HG03066 (cell line): ENCODE measurements at regions not wholly inside any gene's neighbourhood (a gene's known extent, or its start where the extent isn't known, plus 50 kb on each side); places are given as distances from the start of the nearest gene placed in this dataset.
"Not testable (repeated sequence)": the region's sequence is repeated elsewhere in the genome, so short reads cannot be mapped to it uniquely, and the experiment has no call there.

ENCODE experiments used
- ATAC-seq: cut with Tn5 transposase; IDR thresholded peaks from one replicate; pipeline ENCODE4 v1.9.1; 2021; ENCODE audit warnings: low read depth; ENCODE audit not compliant: unreplicated experiment

DNA sequence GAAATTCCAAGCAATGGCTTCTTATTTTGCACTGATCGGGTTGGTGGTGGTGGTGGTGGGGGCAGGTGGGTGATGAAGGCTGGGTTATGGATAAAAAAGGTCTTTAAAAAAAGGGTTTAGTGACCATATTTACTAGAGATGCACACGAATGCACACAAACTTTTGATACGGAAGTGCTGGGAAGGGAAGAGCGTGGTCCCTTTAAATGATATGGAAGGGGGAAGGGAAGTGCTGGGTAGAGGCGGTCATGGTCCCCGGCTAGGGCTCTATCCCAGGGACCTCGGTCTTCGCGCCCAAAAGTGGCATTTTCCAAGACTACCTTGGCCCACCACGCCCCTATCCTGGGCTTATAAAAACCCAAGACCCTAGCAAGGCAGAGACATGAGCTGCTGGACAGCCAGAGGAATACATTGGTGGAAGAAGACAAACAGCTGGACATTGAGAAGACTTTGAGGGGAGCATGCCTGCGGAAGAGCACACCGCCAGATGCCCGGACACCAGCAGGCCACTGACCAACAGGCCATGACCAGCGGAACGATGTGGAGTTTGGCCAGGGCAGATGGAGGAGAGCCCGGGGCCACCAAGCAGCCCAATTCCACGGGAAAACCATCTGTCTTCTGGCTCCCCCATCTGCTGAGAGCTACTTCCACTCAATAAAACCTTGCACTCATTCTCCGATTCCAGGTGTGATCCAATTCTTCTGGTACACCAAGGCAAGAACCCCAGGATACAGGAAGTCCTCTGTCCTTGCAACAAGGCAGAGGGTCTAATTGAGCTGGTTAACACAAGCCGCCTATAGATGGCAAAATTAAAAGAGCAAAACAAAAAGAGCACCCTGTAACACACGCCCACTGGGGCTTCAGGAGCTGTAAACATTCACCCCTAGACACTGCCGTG, 1720.2 kb downstream of the MRPL39 start:
- no peak for ATAC-seq

DNA sequence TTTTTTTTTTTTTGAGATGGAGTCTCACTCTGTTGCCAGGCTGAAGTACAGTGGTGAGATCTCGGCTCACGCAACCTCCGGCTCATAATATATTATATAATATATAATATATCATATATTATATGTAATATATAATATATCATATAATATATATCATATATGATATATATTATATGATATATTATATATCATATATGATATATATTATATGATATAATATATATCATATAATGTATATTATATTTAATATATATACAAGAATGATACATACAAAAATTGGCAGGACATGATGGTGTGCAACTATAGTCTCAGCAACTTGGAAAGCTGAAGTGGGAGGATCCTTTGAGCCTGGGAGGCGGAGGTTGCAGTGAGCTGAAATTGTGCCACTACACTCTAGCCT, 1725.5 kb downstream of the MRPL39 start:
- no peak for ATAC-seq

DNA sequence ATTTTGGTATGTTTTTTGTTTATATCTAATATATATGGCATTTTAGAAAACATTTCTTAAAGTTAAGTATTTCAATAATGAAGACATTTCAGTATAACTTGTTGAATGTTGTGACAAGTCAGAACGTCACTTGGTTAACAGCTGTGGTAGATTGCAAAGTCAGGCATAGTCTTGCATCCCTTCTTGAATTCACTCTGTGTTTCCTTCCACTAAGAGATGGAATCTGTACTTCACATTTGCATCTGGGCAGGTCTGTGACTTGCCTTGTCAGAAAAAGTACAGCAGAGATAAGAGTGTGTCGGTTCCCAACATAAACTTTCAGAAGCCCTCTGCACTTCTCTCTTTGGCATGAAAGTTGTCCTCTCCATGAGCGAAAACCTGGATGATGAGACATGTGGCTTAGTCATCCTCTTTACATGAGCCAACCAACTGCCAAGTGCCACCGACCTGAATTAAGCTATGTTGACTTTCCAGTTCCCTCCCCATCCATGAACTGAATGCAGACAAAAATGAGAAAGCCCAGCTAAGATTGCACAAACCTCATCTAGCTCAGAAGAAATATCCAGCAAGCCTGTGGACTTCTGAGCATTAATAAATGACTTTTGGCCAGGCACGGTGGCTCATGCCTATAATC, 1730.2 kb downstream of the MRPL39 start:
- ATAC-seq, result no peak

DNA sequence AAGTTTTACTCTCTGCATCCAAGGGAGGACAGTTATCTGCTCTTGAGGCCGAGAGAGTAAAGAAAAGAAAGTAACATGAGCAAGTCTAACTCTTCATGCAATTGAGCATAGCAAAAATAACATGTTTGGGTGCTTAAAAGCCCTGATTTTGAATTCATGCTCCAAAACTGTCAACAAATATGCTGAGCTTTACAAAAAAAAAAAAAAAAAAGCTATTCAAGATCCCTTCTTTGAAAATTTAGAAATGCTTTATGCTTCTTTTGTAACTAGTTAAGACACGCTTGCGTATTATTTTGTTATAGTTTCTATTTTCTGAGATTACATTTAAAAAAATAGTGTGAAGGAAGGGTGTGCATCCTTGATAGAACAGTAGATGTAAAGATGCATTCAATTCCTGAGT, 1733.0 kb downstream of the MRPL39 start:
- ATAC-seq, result no peak

DNA sequence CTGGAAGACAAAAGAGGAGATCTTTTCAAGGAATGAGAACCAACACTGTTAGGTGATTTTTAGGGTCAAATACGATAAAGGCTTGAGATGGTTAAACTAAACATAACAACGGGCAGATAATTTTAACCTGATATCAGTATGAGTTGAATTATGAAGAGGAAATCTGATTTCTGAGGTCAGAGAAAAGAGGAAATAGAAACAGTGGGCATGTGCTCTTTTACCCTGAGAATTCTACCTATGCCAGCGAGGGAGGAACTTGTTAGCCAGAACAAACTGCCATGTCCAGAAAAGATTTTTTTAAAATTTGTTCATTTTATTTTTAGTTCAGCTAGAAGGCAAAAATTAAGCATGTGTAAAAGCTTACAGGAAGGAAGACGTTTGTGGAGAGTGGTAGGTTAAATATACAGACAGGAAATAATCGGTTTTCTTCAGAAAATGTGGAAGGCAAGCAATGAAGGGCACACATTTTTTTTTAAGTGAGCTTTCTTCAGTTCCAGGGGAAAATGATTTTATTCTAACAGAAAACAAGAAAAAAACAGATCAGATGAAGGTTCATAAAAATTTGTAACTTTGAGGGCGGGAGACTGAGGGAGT, 1745.3 kb downstream of the MRPL39 start:
- ATAC-seq, result no peak

DNA sequence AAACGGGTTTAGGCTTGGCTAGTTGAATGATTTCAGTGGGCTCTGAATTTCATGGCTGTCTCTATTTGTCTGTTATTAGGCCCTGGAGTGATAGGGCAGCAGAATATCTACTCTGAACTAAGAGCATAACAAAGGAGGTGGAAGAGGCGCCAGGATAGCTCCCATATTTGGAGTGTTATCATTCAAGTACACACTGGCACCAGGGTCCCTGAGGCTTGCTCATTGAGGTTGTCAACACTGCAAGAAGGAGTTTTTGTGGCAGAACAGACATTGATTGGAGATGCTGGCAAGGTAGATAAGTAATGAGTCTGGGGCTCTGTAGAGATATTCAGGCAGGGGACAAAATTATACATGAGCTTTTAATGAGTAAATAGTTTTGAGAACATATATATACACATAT, 1748.4 kb downstream of the MRPL39 start:
- ATAC-seq, result no peak

DNA sequence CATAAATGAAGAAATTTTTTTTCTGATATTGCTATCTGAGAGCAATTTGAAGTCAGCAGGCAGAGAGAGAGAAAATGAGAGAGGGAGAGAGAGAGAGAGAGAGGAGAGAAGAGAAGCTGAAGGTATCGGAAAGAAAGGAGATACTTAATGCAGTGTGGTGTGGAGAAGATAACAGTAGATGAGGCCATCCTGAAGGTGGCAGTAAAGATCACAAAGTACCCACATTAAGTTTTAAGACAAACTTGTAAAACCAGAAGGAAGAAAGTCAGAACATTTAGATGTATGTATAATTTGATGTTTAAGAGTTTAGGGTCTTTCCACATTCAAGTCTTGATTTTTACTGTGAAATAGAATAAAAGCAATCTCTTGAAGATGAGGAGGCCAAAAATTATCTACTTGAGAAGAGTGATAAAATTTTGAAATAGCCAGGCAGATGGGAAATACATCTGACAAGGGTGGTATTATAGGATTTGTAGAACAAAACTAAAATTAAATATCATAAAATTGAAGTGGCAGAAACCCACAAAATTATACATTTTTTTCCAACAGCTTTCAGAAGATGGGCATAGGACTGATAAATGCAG, 1753.4 kb downstream of the MRPL39 start:
- no peak for ATAC-seq

DNA sequence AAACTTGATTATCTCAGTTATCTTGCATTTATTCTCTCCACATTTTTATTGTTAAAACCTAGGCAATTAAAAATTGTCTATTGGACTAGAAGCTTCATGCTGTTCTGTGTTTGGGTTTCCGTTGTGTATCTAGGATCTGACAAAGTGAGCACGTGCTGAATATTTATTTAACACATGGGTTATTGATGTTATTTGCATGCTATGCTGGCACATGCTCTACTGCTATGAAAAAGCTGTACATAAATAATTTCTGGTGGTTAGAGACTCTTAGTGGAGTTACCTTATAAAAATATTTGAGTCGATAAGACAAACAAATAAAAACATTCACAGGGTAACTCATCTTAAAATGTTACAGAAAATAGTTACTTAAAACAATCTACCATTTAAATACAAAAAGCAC, 1769.7 kb downstream of the MRPL39 start:
- ATAC-seq, result no peak

DNA sequence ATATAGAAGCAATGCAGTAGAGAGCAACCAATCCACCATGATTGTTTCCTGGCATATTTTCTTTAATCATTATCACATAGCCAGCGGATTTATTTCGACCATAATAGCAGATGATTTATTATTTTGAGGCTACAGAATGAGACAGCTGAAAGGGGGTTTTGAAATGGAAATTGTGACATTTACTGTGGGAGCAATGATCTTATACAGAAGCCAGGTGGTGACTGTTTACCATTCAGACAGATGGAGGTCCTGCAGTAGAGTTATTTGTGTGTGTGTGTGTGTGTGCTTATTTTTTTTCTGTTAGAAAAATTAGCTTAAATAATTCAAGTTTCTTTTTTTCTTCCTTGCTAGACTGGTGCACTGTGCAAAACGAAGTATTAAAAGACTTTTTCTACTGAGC, 1784.5 kb downstream of the MRPL39 start:
- no peak for ATAC-seq

DNA sequence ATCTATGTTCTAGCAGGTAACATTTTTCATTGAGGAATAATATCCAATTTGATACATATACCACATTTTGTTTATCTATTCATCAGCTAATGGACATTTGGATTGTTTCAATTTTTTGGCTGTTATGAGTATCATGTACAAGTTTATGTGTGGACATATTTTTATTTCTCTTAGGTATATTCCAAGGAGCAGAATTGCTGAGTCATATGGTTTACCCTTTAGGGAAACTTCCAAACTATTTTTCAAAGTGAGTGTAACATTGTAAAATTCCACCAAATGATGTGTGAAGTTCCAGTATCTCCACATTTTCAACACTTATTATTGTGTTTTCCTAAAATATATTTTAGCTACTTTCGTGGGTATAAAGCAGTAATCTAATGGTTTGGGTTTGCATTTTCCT, 1789.9 kb downstream of the MRPL39 start:
- ATAC-seq, result no peak

DNA sequence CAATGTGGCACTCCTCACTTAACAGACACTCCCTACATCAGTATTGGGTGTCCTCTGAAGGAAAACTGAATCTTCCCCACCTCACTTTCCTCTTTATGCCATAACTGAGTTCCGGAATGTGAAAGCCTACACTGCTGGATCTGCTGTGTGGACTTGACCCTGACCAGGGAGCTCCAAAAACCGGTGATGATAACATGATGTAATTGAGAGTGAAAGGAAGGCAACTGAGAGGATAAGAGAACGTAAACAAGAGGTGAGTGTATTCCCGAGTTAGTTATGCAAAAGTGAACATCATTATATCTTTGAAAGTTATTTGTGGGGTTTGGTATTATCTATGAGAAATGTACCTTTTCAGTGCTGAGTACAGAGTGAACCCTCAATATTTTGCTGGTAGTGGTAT, 1794.8 kb downstream of the MRPL39 start:
- ATAC-seq, result no peak

DNA sequence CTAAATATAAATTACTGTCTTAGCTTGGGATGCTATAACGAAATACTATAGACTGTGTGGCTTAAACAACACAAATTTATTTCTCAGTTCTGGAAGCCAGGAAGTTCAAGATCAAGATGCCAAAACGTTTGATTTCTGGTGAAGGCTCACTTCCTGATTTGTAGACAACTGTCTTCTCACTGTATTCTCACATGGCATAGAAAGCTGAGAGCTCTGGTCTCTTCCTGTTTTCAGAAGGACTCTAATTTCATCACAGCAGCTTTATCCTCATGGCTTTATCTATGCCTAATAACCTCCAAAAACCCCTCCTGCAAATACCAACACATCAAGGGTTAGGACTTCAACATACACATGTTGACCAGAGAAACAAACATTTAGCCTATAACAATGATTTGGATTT, 1795.5 kb downstream of the MRPL39 start:
- ATAC-seq, result no peak

DNA sequence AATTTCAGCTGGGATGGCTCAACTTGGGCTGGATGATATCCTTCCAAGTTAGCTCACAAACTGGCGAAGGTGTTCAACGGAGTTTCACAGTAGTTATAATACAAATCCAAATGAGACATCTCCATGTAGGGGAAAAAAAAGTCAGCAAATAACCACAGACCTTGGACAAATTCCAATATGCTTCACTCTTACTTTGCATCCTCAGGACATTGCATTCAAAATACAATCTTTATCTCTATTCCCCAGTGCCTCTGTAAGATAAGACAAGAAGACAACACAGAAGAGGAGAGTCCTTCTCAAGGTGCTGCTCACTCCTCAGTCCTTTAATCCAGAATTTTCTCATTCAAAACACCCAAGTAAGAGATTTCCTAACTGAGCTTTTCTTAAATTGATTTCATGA, 1797.7 kb downstream of the MRPL39 start:
- no peak for ATAC-seq

DNA sequence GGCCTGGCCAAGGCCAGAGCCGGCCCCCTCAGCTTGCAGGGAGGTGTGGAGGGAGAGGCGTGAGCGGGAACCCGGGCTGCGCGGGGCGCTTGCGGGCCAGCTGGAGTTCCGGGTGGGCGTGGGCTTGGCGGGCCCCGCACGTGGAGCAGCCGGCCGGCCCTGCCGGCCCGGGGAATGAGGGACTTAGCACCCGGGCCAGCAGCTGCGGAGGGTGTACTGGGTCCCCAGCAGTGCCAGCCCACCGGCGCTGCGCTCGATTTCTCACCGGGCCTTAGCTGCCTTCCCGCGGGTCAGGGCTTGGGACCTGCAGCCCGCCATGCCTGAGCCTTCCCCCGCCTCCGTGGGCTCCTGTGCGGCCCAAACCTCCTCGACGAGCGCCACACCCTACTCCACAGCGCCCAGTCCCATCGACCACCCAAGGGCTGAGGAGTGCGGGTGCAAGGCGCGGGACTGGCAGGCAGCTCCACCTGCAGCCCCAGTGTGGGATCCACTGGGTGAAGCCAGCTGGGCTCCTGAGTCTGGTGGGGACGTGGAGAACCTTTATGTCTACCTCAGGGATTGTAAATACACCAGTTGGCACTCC, 1800.2 kb downstream of the MRPL39 start:
- not testable (repeated sequence) for ATAC-seq

DNA sequence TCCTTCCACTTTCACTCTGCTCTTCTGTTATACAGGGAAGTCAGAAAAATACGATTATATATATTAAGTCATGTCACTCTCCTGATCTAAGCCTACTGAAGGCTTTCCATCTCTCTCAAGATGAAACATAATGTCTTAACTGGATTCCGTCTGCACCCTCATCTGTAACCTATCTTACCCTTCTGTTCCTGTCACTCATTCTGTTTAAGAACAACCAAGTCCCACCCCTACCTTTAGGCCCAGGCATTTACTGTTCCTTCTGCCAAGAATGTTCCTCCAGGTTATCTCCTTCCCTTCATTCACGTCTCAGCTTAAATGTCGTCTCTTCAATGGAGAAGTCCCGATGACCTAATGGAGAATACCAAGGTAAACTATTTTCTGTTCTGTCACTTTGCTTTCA, 1802.4 kb downstream of the MRPL39 start:
- ATAC-seq, result no peak

DNA sequence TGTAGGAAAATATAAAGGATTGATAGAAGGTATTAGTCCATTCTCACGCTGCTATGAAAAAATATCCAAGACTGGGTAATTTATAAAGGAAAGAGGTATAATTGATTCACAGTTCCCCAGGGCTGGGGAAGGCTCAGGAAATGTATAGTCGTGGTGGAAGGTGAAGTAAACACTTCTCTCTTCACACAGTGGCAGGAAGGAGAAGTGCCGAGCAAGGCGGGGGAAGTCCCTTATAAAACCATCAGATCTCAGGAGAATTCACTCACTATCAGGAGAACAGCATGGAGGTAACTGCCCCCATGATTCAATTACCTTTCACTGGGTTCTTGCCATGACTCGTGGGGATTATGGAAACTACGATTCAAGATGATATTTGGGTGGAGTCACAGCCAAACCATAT, 1806.0 kb downstream of the MRPL39 start:
- no peak for ATAC-seq

DNA sequence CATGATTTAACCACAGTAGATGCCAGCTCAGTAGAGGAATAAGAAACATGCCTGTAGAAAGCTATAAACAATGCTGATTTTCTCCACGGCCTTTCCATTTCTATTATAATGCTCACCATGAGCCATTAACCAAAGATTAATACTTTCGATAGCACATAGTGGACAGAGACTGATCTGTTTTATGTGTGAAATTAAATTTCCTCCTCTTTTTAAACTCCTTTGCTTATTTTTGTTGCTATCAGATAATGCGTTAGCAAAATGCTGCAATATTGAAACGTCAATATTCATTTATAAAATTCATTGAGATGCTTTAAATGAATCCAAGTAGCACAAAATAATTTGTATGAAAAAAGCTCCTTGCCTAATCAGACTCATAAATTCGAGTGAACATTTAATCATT, 1807.9 kb downstream of the MRPL39 start:
- no peak for ATAC-seq

DNA sequence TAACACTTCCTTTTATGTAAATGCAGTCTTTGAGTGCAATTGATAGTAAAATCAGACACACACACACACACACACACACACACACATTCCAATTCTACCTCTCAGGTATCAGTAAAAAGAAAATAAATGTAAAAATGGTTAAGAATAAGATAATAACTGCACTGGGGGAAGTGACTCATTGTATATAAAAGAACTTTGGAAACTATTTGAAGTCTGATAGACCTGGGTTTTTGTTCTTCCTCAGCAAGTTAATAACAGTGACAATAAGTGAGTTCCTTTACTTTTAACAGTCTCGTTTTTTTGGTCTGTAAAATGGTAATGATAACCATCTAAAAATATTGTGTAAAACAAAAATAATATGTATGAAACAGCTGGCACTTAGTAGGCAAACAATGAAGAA, 1815.0 kb downstream of the MRPL39 start:
- ATAC-seq, result no peak

DNA sequence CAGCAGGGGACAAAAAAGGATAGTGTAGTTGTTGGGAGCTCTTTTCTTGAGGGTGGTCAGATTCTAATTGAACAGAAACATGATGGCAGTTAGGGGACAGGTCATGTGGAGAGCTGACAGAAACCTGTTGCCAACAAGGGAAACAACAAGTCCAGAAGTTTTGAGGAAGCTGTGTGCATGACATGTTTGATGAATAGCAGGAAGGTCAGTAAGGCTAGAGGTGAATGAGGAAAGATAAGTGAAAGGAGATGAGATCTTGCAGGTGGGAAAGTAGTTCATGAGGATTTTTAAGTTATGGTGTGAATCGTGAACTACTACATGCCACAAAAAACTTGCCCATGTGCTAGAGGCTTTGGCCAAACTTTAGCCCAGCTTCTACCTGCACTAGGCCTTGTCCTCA, 1817.4 kb downstream of the MRPL39 start:
- ATAC-seq, result no peak

DNA sequence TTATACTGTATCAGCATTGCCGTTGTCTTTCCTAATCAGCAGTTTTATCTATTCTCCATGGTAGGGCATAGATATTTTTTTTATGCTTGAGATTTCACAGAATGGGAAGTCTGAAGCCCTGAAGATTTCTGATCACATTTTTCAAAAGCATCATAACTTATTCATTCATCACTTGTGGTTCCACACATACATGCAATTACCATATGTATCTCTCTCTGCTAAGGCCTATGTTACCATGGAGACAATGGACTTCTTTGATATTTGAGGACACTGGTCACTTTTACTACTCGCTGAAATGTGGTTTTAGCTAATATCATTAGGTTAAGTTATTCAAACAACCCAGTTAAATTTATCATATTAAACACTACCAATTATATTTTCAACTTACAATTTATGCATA, 1827.0 kb downstream of the MRPL39 start:
- no peak for ATAC-seq

DNA sequence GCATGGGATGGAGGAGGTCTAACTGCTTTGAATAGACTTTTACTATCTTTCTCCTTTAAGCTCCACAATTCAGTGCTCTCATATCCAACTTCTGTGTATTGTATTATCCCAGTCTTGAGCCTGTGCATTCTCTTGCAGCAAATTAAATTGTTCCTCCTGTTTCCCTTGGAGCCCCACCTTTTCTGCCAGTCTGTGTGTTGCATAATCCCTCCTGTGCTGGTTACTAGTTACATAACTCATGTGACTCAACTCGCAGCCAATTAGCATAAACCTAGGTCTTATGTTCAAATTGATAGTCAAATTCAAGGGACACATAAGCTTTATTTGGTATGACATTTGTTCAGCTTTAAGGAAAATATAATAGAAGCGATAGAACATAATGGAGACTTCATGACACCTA, 1863.5 kb downstream of the MRPL39 start:
- no peak for ATAC-seq
